ENCODE measurements at regions not wholly inside any gene's neighbourhood (a gene's known extent, or its start where the extent isn't known, plus 50 kb on each side); places are given as distances from the start of the nearest gene placed in this dataset.

DNA sequence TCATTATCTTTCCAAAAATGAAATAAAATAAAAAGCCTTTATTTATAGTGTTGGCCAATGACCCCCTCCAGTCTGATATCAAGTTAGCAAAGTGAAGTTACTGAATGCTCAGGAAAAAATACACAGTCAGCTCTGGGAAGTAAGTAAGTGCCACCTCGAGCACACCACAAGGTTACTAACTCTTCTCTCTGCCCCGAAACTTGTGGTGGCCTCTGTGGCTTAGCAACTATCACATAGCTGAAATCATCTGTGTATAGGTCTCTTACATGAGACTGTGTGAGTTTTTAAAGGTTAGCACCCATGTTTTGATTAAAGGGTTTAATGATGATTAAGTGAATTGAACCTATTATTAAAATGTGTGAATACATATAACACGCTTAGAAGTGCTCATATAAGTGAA lies 161.4 kb upstream of the KLF4 start:
- H3K4me1 ChIP-seq (ENCODE audit: insufficient read depth), result no peaks in the 10 kb centered on the region
- Mint-ChIP-seq H3K4me1 (peaks cover 6% of the 10 kb centered on the region; the same call in 1 of the 3 replicates), H3K4me3 (no peak overlapping the region), H3K27me3 (ENCODE audit: insufficient read depth, low read depth, poor library complexity) (no peaks in the 10 kb centered on the region), H3K27ac (no peak overlapping the region), H3K36me3 (ENCODE audit: low read depth) (no peaks in the 10 kb centered on the region), H3K9me3 (peaks cover 2% of the 10 kb centered on the region; the same call in 1 of the 3 replicates)
- no peak for TF ChIP-seq JUNB (IDR thresholded peaks at IDR 0.05; ENCODE audit: unreplicated experiment)
- TF ChIP-seq EZH2phosphoT487 (IDR thresholded peaks at IDR 0.05; ENCODE audit: unreplicated experiment), result no peak
- TF ChIP-seq POLR2AphosphoS5 (IDR thresholded peaks at IDR 0.05; ENCODE audit: low read depth), result no peak
- TF ChIP-seq ZNF331 (CRISPR knock-in tag; IDR thresholded peaks at IDR 0.05; ENCODE audit: low read depth), result no peak
- no peak for TF ChIP-seq STAT1 (IDR thresholded peaks at IDR 0.05; ENCODE audit: unreplicated experiment)
- TF ChIP-seq, protein P1, sequence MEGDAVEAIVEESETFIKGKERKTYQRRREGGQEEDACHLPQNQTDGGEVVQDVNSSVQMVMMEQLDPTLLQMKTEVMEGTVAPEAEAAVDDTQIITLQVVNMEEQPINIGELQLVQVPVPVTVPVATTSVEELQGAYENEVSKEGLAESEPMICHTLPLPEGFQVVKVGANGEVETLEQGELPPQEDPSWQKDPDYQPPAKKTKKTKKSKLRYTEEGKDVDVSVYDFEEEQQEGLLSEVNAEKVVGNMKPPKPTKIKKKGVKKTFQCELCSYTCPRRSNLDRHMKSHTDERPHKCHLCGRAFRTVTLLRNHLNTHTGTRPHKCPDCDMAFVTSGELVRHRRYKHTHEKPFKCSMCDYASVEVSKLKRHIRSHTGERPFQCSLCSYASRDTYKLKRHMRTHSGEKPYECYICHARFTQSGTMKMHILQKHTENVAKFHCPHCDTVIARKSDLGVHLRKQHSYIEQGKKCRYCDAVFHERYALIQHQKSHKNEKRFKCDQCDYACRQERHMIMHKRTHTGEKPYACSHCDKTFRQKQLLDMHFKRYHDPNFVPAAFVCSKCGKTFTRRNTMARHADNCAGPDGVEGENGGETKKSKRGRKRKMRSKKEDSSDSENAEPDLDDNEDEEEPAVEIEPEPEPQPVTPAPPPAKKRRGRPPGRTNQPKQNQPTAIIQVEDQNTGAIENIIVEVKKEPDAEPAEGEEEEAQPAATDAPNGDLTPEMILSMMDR (conservative IDR thresholded peaks at IDR 0.05; ENCODE audit: low read depth in 2 of 2), result no peak
- no peak for TF ChIP-seq CREB1 (CRISPR knock-in tag; IDR thresholded peaks at IDR 0.05; ENCODE audit: low read depth)
- TF ChIP-seq, protein P2, sequence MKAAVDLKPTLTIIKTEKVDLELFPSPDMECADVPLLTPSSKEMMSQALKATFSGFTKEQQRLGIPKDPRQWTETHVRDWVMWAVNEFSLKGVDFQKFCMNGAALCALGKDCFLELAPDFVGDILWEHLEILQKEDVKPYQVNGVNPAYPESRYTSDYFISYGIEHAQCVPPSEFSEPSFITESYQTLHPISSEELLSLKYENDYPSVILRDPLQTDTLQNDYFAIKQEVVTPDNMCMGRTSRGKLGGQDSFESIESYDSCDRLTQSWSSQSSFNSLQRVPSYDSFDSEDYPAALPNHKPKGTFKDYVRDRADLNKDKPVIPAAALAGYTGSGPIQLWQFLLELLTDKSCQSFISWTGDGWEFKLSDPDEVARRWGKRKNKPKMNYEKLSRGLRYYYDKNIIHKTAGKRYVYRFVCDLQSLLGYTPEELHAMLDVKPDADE (IDR thresholded peaks at IDR 0.05), result no peak
- TF ChIP-seq NANOG (IDR thresholded peaks at IDR 0.05; ENCODE audit: borderline replicate concordance), result no peak
- TF ChIP-seq, protein P3, sequence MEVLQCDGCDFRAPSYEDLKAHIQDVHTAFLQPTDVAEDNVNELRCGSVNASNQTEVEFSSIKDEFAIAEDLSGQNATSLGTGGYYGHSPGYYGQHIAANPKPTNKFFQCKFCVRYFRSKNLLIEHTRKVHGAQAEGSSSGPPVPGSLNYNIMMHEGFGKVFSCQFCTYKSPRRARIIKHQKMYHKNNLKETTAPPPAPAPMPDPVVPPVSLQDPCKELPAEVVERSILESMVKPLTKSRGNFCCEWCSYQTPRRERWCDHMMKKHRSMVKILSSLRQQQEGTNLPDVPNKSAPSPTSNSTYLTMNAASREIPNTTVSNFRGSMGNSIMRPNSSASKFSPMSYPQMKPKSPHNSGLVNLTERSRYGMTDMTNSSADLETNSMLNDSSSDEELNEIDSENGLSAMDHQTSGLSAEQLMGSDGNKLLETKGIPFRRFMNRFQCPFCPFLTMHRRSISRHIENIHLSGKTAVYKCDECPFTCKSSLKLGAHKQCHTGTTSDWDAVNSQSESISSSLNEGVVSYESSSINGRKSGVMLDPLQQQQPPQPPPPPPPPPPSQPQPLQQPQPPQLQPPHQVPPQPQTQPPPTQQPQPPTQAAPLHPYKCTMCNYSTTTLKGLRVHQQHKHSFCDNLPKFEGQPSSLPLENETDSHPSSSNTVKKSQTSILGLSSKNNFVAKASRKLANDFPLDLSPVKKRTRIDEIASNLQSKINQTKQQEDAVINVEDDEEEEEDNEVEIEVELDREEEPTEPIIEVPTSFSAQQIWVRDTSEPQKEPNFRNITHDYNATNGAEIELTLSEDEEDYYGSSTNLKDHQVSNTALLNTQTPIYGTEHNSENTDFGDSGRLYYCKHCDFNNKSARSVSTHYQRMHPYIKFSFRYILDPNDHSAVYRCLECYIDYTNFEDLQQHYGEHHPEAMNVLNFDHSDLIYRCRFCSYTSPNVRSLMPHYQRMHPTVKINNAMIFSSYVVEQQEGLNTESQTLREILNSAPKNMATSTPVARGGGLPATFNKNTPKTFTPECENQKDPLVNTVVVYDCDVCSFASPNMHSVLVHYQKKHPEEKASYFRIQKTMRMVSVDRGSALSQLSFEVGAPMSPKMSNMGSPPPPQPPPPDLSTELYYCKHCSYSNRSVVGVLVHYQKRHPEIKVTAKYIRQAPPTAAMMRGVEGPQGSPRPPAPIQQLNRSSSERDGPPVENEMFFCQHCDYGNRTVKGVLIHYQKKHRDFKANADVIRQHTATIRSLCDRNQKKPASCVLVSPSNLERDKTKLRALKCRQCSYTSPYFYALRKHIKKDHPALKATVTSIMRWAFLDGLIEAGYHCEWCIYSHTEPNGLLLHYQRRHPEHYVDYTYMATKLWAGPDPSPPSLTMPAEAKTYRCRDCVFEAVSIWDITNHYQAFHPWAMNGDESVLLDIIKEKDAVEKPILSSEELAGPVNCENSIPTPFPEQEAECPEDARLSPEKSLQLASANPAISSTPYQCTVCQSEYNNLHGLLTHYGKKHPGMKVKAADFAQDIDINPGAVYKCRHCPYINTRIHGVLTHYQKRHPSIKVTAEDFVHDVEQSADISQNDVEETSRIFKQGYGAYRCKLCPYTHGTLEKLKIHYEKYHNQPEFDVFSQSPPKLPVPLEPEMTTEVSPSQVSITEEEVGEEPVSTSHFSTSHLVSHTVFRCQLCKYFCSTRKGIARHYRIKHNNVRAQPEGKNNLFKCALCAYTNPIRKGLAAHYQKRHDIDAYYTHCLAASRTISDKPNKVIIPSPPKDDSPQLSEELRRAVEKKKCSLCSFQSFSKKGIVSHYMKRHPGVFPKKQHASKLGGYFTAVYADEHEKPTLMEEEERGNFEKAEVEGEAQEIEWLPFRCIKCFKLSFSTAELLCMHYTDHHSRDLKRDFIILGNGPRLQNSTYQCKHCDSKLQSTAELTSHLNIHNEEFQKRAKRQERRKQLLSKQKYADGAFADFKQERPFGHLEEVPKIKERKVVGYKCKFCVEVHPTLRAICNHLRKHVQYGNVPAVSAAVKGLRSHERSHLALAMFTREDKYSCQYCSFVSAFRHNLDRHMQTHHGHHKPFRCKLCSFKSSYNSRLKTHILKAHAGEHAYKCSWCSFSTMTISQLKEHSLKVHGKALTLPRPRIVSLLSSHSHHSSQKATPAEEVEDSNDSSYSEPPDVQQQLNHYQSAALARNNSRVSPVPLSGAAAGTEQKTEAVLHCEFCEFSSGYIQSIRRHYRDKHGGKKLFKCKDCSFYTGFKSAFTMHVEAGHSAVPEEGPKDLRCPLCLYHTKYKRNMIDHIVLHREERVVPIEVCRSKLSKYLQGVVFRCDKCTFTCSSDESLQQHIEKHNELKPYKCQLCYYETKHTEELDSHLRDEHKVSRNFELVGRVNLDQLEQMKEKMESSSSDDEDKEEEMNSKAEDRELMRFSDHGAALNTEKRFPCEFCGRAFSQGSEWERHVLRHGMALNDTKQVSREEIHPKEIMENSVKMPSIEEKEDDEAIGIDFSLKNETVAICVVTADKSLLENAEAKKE (CRISPR knock-in tag; IDR thresholded peaks at IDR 0.05), result no peak
- no peak for TF ChIP-seq EZH2 (IDR thresholded peaks at IDR 0.05; ENCODE audit: low read depth, unreplicated experiment)
- no peak for TF ChIP-seq ZNF114 (CRISPR knock-in tag; IDR thresholded peaks at IDR 0.05)
- TF ChIP-seq, protein P4, sequence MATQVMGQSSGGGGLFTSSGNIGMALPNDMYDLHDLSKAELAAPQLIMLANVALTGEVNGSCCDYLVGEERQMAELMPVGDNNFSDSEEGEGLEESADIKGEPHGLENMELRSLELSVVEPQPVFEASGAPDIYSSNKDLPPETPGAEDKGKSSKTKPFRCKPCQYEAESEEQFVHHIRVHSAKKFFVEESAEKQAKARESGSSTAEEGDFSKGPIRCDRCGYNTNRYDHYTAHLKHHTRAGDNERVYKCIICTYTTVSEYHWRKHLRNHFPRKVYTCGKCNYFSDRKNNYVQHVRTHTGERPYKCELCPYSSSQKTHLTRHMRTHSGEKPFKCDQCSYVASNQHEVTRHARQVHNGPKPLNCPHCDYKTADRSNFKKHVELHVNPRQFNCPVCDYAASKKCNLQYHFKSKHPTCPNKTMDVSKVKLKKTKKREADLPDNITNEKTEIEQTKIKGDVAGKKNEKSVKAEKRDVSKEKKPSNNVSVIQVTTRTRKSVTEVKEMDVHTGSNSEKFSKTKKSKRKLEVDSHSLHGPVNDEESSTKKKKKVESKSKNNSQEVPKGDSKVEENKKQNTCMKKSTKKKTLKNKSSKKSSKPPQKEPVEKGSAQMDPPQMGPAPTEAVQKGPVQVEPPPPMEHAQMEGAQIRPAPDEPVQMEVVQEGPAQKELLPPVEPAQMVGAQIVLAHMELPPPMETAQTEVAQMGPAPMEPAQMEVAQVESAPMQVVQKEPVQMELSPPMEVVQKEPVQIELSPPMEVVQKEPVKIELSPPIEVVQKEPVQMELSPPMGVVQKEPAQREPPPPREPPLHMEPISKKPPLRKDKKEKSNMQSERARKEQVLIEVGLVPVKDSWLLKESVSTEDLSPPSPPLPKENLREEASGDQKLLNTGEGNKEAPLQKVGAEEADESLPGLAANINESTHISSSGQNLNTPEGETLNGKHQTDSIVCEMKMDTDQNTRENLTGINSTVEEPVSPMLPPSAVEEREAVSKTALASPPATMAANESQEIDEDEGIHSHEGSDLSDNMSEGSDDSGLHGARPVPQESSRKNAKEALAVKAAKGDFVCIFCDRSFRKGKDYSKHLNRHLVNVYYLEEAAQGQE (IDR thresholded peaks at IDR 0.05; ENCODE audit: unreplicated experiment), result no peak
- H3K27ac ChIP-seq (ENCODE audit: low read depth), result no peak overlapping the region
- H3K79me2 ChIP-seq (replicated peaks; ENCODE audit: insufficient read depth), result no peaks in the 10 kb centered on the region
- H3K4me2 ChIP-seq, result no peak overlapping the region
- no peaks in the 10 kb centered on the region for H4K20me1 ChIP-seq (replicated peaks; ENCODE audit: insufficient read depth)
- no peaks in the 10 kb centered on the region for H3F3A ChIP-seq (replicated peaks; ENCODE audit: low read depth)
- H2AFZ ChIP-seq, result no peak overlapping the region
- no peak overlapping the region for H3K4me3 ChIP-seq
- DNase-seq (ENCODE audit: low spot score) (no peak), ATAC-seq (no peak)
- H3K27me3 ChIP-seq (ENCODE audit: insufficient read depth), result no peaks in the 10 kb centered on the region
- H3K36me3 ChIP-seq (ENCODE audit: insufficient read depth), result no peaks in the 10 kb centered on the region
- peaks cover 2% of the 10 kb centered on the region; the same call in 1 of the 2 replicates for H3K9me2 ChIP-seq (ENCODE audit: insufficient read depth)

Data from GM23338 (cell line).